ENCODE measurements at regions not wholly inside any gene's neighbourhood (a gene's known extent, or its start where the extent isn't known, plus 50 kb on each side); places are given as distances from the start of the nearest gene placed in this dataset.
"Not testable (repeated sequence)": the region's sequence is repeated elsewhere in the genome, so short reads cannot be mapped to it uniquely, and the experiment has no call there.

DNA sequence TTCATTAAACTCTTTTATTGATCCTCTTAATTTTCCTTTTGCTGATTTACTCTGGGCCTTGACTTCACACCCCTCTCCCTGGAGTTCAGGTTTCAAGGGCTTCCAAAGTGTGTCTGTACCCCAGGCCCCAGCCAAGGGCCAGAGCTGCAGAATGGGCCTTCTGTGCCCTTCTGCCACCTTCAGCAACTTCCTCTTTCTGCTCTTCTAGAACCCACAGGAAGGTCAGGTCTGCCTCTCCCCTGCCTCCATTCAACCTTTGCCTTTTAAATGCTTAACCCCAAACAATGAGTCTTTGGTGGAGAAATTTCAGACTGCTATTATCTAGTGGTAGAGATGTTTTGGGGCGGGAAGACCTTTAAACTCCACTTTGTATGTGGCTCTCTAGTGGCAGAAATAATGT is 63.1 kb downstream of the TSN start:
- DNase-seq (ENCODE audit: low spot score), result no peak
- intact Hi-C loops (cut with DNase I), result no loop called here

DNA sequence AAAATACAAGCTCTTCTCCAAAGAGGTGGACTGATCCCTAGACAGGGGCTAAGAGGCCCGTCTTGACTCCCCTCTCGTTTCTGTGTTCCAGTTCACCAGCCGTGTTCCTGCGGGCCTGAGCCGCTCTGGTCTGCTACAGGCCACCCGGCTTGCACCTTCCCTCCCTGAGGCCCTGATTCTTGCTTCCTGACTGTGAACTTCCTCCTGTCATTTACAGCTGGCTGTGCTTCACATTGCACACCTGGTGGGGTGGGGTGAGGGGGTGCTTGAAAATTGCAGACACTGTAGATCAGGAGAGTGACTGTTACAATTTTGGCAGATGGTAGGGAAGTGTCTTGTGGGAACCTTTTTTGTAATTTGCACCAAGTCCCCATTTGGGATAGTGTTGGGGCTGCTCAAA is 64.4 kb downstream of the TSN start:
- DNase-seq (ENCODE audit: low spot score), result no peak
- intact Hi-C loops (cut with DNase I), result no loop called here

DNA sequence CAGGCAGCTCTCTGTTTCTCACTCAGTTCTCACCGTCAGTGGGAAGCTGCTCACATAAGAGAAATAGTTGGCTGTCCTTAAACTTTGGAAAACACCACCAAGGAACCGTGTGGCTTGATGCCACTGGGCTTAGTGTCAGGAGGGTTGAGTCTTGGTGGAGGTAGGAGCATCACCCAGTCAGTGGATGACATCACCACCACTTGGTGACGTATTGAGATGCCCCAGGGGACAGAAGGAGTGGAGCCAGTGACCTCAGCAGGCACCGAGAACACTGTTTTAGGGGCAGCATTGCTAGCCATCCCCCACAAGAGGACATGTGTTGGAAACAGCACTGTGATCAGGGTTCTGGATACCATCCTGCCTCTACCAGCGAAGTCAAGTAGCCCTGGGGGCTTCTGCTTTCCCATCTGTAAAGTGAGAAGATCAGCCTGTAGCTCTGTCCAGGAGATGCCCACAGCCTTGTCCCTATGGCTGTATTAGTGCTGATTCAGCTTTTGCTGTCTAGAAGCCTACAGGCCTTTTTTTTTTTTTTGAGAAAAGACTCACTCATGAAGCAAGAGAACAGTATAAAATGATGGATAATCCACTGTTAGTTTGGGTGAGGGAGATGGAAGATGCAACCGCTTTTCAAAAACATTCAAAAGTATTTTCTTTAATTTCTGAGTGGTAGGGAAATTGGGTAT is 66.2 kb downstream of the TSN start:
- intact Hi-C loops (cut with DNase I), result no loop called here
- DNase-seq (ENCODE audit: low spot score), result no peak

DNA sequence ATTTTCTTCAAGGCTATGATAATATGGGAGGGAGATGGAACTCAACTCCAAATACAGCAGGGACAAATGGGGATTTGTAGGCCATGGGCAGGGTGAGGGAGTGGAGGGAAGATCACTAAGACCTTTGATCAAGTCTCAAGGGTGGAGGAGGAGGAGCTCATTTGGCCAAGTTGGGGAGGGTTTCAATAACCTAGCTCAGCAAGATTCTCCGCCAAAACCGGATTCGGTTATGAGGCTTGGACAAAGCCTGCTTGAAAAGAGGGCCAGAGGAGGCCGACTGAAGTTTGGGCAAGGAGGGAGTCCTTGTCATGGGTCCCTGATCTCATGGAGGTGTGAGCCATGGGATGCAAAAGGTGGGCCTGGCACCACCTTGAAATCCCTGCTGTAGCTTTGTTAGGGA is 68.8 kb downstream of the TSN start:
- intact Hi-C loops (cut with DNase I), result no loop called here
- no peak for DNase-seq (ENCODE audit: low spot score)

DNA sequence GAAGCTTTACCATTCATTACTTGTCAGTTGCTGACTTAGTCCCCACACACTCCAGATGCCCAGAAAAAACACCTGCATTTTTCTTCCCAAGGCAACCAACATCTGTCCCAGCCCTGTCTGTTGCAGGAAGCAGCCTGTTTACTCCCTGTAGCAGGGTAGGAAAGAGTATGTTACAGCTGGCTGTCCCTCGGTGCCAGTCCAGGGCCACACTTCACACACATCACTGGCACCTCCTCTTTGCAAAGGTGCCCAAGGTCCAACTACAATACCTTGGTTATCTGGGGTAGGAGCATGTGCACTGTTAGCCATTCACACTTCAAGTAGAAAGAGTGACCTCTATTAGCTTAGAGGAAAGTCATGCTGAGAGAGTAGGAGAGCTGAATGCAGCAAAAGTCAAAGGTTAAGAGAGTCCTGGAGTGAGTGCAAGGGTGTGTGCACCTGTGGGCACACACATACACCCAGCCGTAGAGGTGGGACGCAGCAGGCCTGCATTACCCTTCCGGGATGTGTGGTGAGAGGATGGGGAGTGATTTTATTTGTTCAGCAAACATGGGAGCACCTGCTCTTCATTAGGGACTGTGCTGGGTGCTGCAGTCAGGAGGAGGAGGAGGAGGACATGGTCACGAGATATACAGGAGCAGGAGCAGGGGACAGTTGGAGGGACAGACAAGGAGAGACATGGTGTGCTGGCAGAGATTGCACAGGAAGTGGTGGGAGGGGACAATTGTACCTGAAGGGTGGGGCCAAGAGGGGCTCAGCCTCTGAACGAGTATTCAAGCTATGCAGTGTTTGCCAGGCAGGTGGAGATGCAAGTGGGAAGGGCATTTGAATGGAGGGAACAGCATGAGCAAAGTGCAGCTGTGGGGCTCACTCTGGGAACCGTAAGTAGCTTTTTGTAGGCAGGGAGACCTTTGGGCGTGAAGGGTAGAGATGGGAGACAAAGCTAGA is 69.8 kb downstream of the TSN start:
- no peak for DNase-seq (ENCODE audit: low spot score)
- intact Hi-C loops (cut with DNase I), result no loop called here

DNA sequence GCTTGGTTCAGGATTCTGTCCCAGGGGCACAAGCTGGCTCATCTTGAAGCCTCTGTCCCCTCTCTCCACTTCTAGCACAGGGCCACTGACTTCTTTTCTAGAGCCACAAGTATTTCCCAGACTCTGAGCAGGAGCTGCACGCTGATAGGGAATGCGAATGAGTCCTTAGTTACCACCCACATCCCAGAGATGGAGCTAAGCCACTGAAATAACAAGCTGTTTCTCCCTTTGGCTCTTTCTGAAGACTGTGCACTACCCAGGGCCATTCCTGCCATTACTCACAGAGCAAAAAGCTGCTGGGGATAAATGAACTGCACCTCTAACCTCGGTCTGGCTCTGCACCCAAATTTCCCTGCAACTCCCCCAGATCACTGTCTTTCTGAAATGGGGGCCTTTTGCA is 70.6 kb downstream of the TSN start:
- DNase-seq (ENCODE audit: low spot score), result no peak
- intact Hi-C loops (cut with DNase I), result no loop called here

DNA sequence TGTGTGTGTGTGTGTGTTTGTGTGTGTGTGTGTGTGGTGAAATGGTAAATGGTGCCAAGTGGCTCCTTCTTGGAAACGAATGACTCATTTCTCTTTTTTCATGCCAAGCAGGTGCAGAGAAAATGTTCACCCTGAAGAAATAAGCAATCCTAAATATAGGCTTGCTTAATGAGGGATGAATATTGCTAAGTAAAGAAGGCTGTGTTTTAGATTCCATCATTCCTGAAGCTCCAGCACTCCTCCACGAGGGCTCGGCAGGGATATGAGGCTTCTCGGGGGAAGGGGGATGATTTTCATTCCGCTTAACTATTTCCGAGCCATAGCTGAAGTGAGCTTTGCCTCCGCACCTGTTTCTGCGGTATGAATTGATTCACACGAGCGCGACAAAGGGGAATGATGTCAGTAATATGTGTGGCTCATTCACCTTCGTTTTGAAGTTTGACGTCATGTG is 72.9 kb downstream of the TSN start:
- intact Hi-C loops (cut with DNase I), result no loop called here
- no peak for DNase-seq (ENCODE audit: low spot score)

DNA sequence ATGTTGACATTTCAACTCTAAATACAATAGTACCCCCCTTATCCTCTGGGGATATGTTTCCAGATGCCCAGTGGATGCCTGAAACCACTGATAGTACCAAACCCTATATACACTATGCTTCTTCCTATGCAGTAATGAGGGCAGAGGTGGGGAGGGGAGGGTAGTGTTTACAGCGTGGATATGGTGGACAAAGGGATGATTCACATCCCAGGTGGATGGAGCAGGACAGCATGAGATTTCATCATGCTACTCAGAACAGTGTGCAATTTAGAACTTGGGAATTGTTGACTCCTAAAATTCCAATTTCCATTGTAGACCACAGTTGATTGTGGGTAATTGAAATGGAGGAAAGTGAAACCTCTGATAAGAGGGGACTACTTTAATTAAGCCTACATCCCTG is 75.4 kb downstream of the TSN start:
- intact Hi-C loops (cut with DNase I), result no loop called here

DNA sequence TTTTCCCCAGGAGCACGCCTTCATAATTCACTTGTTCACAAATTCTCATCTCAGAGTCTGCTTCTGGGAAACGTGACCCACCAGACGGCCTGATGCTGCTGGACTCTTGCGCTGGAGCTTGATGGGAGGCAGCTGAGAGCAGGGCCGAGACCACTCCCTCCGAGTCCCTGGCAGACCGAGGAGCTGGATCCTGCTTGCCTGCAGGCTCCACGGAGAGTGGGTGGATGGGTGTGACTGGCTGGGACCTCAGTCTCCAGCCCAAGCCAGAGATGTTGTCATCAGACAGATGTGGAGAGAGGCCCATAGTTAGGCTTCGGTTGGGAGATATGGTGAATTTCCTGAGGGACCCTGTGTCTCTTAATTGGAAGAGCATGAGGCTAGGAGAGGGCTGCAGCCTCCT is 76.4 kb downstream of the TSN start:
- intact Hi-C loops (cut with DNase I), result no loop called here
- peak; percentile 90 for DNase-seq (ENCODE audit: low spot score)

More for the DNA sequence above, 75.4 kb downstream of the TSN start:
- DNase-seq (ENCODE audit: low spot score), result no peak

DNA sequence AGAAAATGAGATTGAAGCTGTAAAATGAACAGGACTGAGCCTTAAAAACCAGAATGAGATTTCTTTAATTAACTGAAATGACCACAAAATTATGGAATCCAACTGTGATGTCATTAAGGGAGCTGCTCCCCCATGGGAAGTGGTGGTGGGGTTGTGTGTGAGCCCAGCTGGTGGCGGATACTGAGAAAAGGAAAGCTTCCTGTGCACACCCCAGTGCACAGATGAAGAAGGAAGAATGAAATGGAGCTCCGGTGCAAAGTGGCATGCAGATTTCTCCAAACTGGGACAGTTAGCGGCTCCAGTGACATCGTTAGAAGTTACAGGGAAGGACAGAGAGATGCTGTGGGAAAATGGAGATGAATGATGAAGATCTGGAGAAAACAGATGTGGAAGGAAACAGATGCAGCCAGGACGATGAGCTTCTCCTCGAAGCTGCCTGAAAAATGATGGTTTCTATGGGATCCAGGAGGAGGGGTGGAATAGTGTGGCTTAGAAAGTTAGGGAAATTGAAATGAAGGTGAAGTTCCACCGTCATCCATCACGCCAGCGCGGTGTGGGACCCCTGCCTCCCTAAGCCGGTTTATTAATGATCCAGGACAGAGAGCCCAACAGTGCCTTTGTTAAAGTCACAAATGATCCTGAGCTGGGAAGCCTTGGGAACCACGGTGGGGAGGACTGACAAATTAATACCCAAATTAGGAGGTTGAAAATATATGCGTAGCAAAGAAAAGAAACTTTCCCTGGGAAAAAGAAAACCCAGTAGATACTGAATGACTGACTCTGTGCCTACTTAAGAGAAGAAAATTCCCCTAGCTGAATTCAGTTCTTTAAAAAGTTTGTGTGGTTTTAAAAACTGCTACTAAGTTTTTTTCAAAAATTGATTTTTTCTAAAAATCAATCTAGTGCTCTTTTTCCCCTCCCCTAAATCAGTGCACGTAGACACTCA is 77.2 kb downstream of the TSN start:
- DNase-seq (ENCODE audit: low spot score), result no peak
- intact Hi-C loops (cut with DNase I), result no loop called here

DNA sequence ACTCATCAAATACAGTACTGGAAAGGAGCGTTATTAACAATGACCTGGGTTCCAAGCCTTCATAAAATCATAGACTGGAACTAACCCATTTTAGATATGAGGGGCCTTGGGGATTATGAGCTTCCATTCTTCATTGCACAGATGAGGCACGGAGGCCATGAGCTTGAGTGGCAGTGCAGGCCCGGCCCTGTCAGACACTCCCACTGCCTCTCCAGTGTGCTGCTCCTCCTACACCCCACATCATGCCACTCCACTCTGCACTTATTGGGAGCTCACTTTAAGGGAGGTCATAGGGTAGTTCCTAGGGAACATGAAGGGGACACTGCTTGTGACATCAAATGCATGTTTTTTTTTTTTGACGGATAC is 77.9 kb downstream of the TSN start:
- DNase-seq (ENCODE audit: low spot score), result no peak
- intact Hi-C loops (cut with DNase I), result no loop called here

DNA sequence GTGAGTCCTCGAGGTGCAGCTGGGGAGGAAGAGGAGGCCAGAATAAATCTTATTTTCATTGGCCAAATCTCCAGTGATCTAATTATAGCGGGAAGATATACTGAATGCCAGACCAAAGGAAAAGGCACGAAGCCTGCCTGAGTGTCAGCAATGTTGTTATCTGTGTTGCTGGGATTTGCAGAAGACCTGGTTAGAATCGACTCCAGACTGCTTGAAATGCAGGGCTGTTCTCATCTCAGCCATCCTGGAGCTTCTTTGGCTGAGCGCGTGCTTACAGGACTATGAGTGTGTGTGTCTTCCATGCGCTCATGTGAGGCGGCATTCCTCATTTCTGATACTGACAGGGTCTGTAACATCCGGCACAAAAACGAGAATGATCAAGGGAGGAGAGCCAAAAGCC is 81.2 kb downstream of the TSN start:
- DNase-seq (ENCODE audit: low spot score), result no peak

DNA sequence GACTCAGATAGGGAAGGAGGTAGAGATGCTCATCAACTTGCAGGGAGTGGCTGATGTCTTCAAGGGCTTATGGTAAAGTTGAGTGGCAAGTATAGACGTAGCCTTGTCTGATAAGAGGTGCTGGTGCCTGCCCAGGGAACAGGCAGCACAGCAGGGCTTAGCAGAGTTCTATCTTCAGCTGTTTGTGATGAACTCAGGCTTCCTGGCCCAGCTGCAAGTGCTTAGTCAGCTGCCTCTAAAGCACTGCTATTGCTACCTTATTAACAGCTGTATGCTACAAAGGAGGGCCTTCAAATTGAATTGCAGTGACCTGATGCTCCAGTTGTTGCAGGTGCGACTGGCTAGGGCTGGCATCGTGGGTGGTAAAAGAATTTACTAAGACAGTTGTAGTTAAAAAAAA is 82.1 kb downstream of the TSN start:
- DNase-seq (ENCODE audit: low spot score), result no peak
- intact Hi-C loops (cut with DNase I), result no loop called here

More for the DNA sequence above, 81.2 kb downstream of the TSN start:
- intact Hi-C loops (cut with DNase I), result no loop called here

DNA sequence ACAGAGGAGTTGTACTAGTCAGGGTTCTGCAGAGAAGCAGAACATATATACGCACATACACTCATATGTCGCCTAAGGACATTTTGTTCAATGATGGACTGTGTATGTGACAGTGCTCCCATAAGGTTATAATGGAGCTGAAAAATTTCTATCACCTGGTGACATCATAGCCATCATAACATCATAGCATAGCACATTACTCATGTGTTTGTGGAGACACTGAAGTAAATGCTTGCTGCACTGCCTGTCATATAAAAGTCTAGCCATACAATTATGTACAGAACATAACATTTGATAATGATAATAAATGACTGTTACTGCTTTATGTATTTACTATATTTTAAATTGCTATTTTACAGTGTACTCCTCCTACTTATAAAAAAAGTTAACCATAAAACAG is 83.1 kb downstream of the TSN start:
- DNase-seq (ENCODE audit: low spot score), result no peak
- intact Hi-C loops (cut with DNase I), result no loop called here

DNA sequence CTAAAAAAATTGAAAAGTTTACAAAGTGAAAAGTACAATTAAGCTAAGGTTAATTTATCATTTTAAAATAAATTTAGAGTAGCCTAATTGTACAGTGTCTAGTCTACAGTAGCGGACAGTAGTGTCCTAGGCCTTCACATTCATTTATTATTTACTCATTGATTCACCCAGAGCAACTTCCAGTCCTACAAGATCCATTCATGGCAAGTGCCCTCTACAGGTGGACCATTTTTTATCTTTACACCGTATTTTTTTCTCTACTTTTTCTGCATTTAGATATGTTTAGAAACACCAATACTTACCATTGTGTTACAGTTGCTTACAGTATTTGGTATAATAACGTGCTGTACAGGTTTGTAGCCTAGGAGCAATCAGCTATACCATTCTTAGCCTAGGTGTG is 84.1 kb downstream of the TSN start:
- intact Hi-C loops (cut with DNase I), result no loop called here
- DNase-seq (ENCODE audit: low spot score), result no peak

DNA sequence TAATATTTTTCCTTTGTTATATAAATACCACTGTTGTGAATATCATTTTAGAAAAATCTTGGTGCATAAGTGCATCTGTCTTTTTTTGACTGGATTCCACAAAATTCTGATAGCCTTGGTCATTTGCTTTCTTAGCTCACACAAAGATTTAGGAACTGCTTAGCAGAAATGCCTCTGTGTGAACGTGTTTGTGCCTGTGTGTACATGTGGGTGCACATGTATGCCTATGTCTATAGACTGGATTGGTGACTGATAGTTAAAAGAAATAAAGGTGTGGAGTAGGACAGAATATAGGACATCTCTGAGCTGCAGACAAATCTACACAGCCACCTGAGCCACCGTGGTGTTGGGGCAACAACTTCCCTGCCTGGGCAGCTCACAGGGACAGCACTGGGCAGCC is 93.8 kb downstream of the TSN start:
- no peak for DNase-seq (ENCODE audit: low spot score)
- intact Hi-C loops (cut with DNase I), result no loop called here

DNA sequence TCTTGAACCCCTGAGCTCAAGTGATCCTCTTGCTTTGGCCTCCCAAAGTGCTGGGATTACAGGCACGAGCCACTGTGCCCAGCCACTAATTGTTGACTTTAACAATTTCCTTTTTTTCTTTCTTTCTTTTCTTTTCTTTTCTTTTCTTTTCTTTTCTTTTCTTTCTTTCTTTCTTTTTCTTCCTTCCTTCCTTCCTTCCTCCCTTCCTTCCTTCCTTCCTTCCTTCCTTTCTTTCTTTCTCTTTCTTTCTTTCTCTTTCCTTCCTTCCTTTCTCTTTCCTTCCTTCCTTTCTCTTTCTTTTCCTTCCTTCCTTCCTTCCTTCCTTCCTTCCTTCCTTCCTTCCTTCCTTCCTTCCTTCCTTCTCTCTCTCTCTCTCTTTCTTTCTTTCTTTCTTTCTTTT is 97.7 kb downstream of the TSN start:
- DNase-seq (ENCODE audit: low spot score); intact Hi-C loops (cut with DNase I): not testable (repeated sequence)

DNA sequence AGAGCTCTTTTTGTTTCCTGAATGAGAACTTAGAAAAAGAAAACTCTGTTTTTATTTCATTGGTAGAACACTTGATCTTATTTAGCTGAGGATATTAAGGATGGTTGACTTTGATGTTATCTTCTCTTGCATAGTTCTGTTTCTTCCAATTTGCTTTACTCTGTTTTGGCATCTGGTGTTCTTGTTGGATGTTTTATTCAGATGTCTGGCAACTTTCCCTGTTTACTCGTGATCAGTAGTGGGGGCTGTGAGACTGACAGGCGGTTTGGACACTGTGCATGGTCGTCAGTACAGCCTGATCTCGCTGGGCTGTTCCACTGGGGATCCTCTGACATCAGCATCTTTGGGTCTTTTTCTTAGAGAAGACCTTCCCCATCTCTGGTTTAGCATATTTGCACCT is 100.1 kb downstream of the TSN start:
- intact Hi-C loops (cut with DNase I), result no loop called here
- DNase-seq (ENCODE audit: low spot score), result no peak

DNA sequence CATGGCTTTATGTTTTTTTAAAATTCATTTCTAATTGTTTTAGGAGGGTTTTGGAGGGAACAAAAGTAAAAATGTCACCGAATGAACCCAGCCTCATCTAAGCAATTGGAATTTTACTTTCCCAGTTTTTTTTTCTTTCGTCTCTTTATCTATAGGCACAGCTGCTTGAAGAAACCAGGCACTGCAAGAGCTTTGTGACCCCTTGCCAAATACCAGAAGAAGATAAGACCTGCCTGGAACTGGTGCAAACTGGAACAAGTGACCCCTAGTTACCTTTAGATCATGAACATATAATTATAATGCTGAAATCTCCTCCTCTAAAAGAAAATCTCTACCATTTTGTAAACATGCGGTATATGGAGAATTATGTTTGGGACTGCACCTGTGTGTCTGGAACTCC is 100.9 kb downstream of the TSN start:
- intact Hi-C loops (cut with DNase I), result no loop called here

DNA sequence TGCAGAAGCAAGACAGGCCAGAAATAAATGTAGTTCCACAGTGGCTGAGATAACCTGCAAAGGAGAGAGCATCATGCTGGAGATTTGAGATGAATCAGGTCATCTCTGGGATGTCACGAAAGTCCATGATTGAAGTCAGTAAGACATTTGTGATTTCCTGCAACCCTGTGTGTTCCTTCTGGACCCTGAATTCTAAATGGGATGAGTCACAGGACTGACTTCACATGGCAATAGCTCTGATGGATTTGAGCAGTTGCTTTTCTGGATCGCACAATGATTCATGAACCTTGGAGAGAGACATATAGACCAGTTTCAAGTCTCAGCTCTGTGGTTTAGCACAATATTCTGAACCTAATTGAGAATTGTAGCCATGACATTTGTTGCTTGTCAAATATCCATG is 102.9 kb downstream of the TSN start:
- intact Hi-C loops (cut with DNase I), result no loop called here
- DNase-seq (ENCODE audit: low spot score), result no peak

More for the DNA sequence above, 100.9 kb downstream of the TSN start:
- no peak for DNase-seq (ENCODE audit: low spot score)

Measured in posterior vena cava (tissue), 2 donors.